Stomach (tissue), 8 donors: ENCODE measurements at regions not wholly inside any gene's neighbourhood (a gene's known extent, or its start where the extent isn't known, plus 50 kb on each side); places are given as distances from the start of the nearest gene placed in this dataset.
"Not testable (repeated sequence)": the region's sequence is repeated elsewhere in the genome, so short reads cannot be mapped to it uniquely, and the experiment has no call there.

Experiments
- DNase-seq, 2 donors: peaks; one replicate each; pipeline versions ENCODE4 v3.0.0 to v3.0.0-alpha.2; 2013 to 2019
- H3K27ac ChIP-seq, 5 donors: fragments of 200-600 bp in 4 of 5; sonication (generic) in 4 of 5; one replicate each; pipeline ENCODE4 v1.5.1; 2013 to 2019; ENCODE audit warnings: mild to moderate bottlenecking in 1 of 5, moderate library complexity in 1 of 5
- H3K27me3 ChIP-seq, 3 donors: fragments of 200-600 bp; sonication (generic); one replicate each; pipeline ENCODE4 v1.5.1; 2017 to 2019; ENCODE audit warnings: mixed run types in 1 of 3
- H3K36me3 ChIP-seq, 4 donors: fragments of 200-600 bp; sonication (generic); 1 replicate in 3 of 4; 2 replicates in 1 of 4; pipeline ENCODE4 v1.5.1; 2016 to 2019
- H3K4me1 ChIP-seq, 4 donors: fragments of 200-600 bp; sonication (generic); one replicate each; pipeline ENCODE4 v1.5.1; 2016 to 2019
- H3K4me3 ChIP-seq, 4 donors: fragments of 200-600 bp; sonication (generic) in 3 of 4; one replicate each; pipeline ENCODE4 v1.5.1; 2016 to 2019; ENCODE audit warnings: mild to moderate bottlenecking in 1 of 4
- H3K9me3 ChIP-seq, 4 donors: fragments of 200-600 bp; sonication (generic); one replicate each; pipeline ENCODE4 v1.5.1; 2016 to 2019
- EP300 ChIP-seq: sonication (generic); formaldehyde crosslinking; IDR thresholded peaks from one replicate; pipeline ENCODE4 v1.6.1; 2017; ENCODE audit warnings: antibody characterized with exemption
- POLR2A ChIP-seq, 4 donors: fragments of 450-650 bp; IDR thresholded peaks; one replicate each; pipeline ENCODE4 v1.6.1; 2016; ENCODE audit warnings: antibody characterized with exemption in 4 of 4, control low read depth in 2 of 4, mild to moderate bottlenecking in 1 of 4, moderate library complexity in 1 of 4
- POLR2AphosphoS5 ChIP-seq, 3 donors: sonication (generic); formaldehyde crosslinking; IDR thresholded peaks; one replicate each; pipeline ENCODE4 v1.6.1; 2016; ENCODE audit warnings: antibody characterized with exemption in 3 of 3
- WGBS, 5 donors: extraction: QIAGEN DNeasy Blood & Tissue Kit in 3 of 5; methylation state at CpG; one replicate each; pipeline versions ENCODE4 v1.1.5 to v1.1.7; 2013 to 2018; 5-methylcytosine and 5-hydroxymethylcytosine counted together
- intact Hi-C: fragments of 100-400 bp; cut with DNase I; formaldehyde crosslinking; loops from one replicate; pipeline ENCODE4 v1.15.1; 2023; ENCODE audit warnings: low total_unique reads
- TF ChIP-seq, protein P1 (sequence below), 7 experiments: fragments of 450-650 bp in 4 of 7; fragments of 200-600 bp in 3 of 7; sonication (generic) in 3 of 7; IDR thresholded peaks; one replicate each; pipeline ENCODE4 v1.5.1; 2016 to 2019; ENCODE audit warnings: antibody characterized with exemption in 7 of 7, control low read depth in 2 of 7, mild to moderate bottlenecking in 1 of 7
- donor health status: healthy with polysubstance abuse.
- donor health status: Bipolar disorder and iron deficiency.
- donor health status: healthy.

DNA sequence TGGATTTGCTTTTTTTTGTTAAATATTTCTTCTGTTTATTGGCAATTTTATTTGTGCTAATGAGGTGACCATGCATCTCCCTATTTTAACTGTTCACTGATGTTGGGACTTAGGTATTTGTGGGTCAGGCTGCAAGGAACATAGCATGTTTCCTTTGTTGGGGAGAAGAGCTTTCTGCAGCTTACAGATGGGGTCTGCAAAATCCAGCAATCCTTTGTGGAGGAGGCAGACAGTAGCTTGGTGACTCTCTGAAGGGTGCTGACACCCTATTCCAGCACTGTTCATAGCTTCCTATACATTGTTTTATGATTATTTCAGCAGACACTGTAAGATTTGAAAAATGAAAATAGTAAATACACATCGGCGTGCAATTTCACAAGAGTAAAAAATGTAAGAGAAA, 491.7 kb downstream of the RAPGEF2 start:
- 46 to 92% (median 73%) methylated on average over 2 of the region's 2 CpGs for WGBS, 5 donors
- no peak for DNase-seq
- Histone ChIP-seq H3K4me3 (no peak overlapping the region), H3K9me3 (no peaks in the 10 kb centered on the region), H3K36me3 (no peaks in the 10 kb centered on the region), H3K27ac (no peak overlapping the region), H3K27me3 (no peaks in the 10 kb centered on the region), H3K4me1 (no peaks in the 10 kb centered on the region)
- intact Hi-C loops, result no loop called here
- TF ChIP-seq POLR2AphosphoS5 (IDR thresholded peaks at IDR 0.05) (no peak), POLR2A (IDR thresholded peaks at IDR 0.05) (no peak), EP300 (no peak)
- TF ChIP-seq, protein P1, sequence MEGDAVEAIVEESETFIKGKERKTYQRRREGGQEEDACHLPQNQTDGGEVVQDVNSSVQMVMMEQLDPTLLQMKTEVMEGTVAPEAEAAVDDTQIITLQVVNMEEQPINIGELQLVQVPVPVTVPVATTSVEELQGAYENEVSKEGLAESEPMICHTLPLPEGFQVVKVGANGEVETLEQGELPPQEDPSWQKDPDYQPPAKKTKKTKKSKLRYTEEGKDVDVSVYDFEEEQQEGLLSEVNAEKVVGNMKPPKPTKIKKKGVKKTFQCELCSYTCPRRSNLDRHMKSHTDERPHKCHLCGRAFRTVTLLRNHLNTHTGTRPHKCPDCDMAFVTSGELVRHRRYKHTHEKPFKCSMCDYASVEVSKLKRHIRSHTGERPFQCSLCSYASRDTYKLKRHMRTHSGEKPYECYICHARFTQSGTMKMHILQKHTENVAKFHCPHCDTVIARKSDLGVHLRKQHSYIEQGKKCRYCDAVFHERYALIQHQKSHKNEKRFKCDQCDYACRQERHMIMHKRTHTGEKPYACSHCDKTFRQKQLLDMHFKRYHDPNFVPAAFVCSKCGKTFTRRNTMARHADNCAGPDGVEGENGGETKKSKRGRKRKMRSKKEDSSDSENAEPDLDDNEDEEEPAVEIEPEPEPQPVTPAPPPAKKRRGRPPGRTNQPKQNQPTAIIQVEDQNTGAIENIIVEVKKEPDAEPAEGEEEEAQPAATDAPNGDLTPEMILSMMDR (IDR thresholded peaks at IDR 0.05), result no peak

DNA sequence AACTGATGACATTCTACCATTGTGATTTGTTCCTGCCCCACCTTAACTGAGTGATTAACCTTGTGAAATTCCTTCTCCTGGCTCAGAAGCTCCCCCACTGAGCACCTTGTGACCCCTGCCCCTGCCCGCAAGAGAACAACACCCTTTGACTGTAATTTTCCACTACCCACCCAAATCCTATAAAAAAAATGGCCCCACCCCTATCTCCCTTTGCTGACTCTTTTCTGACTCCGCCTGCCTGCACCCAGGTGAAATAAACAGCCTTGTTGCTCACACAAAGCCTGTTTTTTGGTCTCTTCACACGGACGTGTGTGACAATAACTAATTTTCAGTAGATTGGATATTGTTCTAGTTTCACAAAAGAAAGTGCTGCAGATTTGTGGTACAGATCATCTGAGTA, 492.2 kb downstream of the RAPGEF2 start:
- H3K9me3 ChIP-seq, H3K27ac ChIP-seq, intact Hi-C loops, H3K4me1 ChIP-seq, H3K27me3 ChIP-seq, DNase-seq, H3K4me3 ChIP-seq, H3K36me3 ChIP-seq: not testable (repeated sequence)
- WGBS, 5 donors, result 58 to 77% (median 60%) methylated on average over 4 of the region's 4 CpGs

DNA sequence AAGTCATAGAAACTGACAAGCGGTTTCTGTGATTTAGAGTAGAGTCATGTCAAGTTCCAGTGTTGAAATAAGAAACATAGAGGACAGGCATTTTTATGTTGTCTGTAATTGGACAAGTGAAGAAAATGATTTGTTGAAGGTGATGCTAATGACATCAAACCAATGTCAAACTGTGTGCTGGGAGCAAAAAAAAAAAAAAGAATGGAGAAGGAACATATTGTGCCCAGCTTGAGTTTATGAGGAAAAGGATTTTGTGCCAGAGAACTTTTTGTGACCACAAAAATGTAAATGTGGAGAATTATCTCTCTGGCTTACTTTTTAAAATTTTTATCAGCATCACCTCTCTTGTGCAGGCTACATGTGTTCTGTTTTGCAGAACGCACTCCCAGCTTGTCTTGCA, 495.7 kb downstream of the RAPGEF2 start:
- Histone ChIP-seq H3K27ac (no peak overlapping the region), H3K4me3 (no peak overlapping the region), H3K4me1 (no peaks in the 10 kb centered on the region), H3K27me3 (no peaks in the 10 kb centered on the region), H3K9me3 (no peaks in the 10 kb centered on the region), H3K36me3 (no peaks in the 10 kb centered on the region)
- intact Hi-C loops, result no loop called here
- TF ChIP-seq, protein P1 (IDR thresholded peaks at IDR 0.05), result no peak
- no peak for TF ChIP-seq POLR2AphosphoS5 (IDR thresholded peaks at IDR 0.05)
- no peak for TF ChIP-seq POLR2A (IDR thresholded peaks at IDR 0.05)
- no peak for TF ChIP-seq EP300
- WGBS, 5 donors, result 67 to 86% (median 76%) methylated on average over 2 of the region's 2 CpGs
- no peak for DNase-seq

DNA sequence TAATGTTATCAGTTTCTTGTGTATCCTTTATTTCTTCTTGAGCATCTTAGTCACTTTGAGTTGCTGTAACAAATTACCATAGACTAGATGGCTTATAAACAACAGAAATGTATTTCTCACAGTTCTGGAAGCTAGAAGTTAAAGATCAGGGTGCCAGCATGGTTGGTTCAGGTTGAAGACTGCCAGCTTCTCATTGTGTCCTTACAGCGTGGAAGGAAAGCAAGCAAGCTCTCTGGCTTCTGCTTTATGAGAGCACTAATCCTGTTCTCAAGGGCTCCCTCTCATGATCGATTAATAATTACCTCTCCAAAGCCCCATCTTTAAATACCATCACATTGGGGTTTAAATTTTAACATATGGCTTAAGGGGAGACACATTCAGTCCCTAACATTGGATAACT, 497.2 kb downstream of the RAPGEF2 start:
- Histone ChIP-seq H3K4me3 (no peak overlapping the region), H3K27ac (no peak overlapping the region), H3K27me3 (no peaks in the 10 kb centered on the region), H3K9me3 (no peaks in the 10 kb centered on the region), H3K4me1 (no peaks in the 10 kb centered on the region), H3K36me3 (no peaks in the 10 kb centered on the region)
- no peak for DNase-seq
- 47 to 71% (median 58%) methylated on average over 2 of the region's 2 CpGs for WGBS, 5 donors
- intact Hi-C loops, result no loop called here
- TF ChIP-seq, protein P1 (IDR thresholded peaks at IDR 0.05), result no peak
- TF ChIP-seq EP300 (no peak), POLR2AphosphoS5 (IDR thresholded peaks at IDR 0.05) (no peak), POLR2A (IDR thresholded peaks at IDR 0.05) (no peak)

DNA sequence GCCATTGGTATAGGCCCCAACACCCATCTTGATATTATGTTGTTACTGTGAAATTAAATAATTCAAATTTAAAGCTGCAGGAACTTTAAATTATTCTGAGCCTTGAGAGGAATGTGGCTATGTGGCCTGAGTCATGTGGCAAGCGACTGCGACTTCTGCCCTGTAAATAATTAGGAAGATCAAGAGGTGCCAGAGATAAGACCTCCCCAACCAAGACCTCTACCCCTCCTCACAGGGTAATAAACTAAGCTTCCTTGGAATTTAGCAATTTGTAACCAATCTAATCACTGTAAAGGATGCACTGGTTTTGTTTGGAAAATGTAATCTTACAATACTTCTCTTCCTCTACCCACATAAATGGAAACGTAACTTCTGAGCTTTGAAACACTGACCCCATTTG, 501.9 kb downstream of the RAPGEF2 start:
- no peaks in the 10 kb centered on the region for H3K4me1 ChIP-seq
- H3K27me3 ChIP-seq, result no peaks in the 10 kb centered on the region
- no peak for DNase-seq
- intact Hi-C loops, result no loop called here
- no peaks in the 10 kb centered on the region for H3K36me3 ChIP-seq
- no peak overlapping the region for H3K4me3 ChIP-seq
- H3K27ac ChIP-seq, result no peak overlapping the region
- 35 to 61% (median 55%) methylated on average over 3 of the region's 3 CpGs for WGBS, 5 donors
- TF ChIP-seq EP300, result no peak
- TF ChIP-seq, protein P1 (IDR thresholded peaks at IDR 0.05), result no peak
- TF ChIP-seq POLR2A (IDR thresholded peaks at IDR 0.05), result no peak
- peaks cover 0 to 6% (median 0%) of the 10 kb centered on the region in 4 donors for H3K9me3 ChIP-seq
